HAP-1 (cell line): ENCODE measurements at regions not wholly inside any gene's neighbourhood (a gene's known extent, or its start where the extent isn't known, plus 50 kb on each side); places are given as distances from the start of the nearest gene placed in this dataset.

Experiments
- DNase-seq, 2 experiments: peaks; one replicate each; pipeline ENCODE4 v3.0.0-alpha.2; 2016 to 2020; ENCODE audit warnings: low spot score in 2 of 2
- H3K27me3 ChIP-seq: fragments of 250-450 bp; sonication (Bioruptor Pico); 2 replicates; pipeline ENCODE4 v1.5.1; 2020; ENCODE audit warnings: low read depth, mild to moderate bottlenecking, moderate library complexity
- H3K36me3 ChIP-seq: fragments of 250-450 bp; sonication (Bioruptor Pico); replicated peaks from 2 replicates; pipeline ENCODE4 v1.5.1; 2020; ENCODE audit warnings: mild to moderate bottlenecking
- H3K4me1 ChIP-seq: fragments of 250-450 bp; sonication (Bioruptor Pico); 2 replicates; pipeline ENCODE4 v1.5.1; 2020; ENCODE audit warnings: mild to moderate bottlenecking
- H3K4me3 ChIP-seq: fragments of 250-450 bp; sonication (Bioruptor Pico); 2 replicates; pipeline ENCODE4 v1.5.1; 2020; ENCODE audit warnings: mild to moderate bottlenecking, moderate library complexity
- H3K9me3 ChIP-seq: fragments of 250-450 bp; sonication (Bioruptor Pico); 2 replicates; pipeline ENCODE4 v1.5.1; 2020; ENCODE audit warnings: mild to moderate bottlenecking, moderate library complexity
- in situ Hi-C: fragments of 300-500 bp; cut with MboI; formaldehyde crosslinking; loops from 3 replicates; pipeline ENCODE4 v1.14.3; 2020; ENCODE audit warnings: low sequenced_read_pairs, inconsistent platforms, mixed read lengths

DNA sequence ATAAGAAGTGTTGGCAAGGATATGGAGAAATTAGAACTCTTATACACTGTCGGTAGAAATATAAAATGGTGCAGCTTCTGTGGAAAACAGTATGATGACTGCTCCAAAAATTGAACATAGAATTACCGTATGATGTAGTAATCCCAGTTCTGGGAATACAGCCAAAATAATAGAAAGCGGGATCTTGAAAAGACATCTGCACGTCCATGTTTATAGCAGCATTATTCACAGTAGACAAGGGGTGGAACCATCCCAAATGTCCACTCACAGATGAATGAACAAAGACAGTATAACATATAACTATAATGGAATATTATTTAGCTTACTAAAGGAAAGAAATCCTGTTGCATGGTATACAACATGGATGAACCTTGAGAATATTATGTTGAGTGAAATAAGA, 257.7 kb downstream of the TDRD15 start:
- H3K36me3 ChIP-seq: no peaks in the 10 kb centered on the region
- H3K9me3 ChIP-seq: no peaks in the 10 kb centered on the region
- H3K4me3 ChIP-seq: no peak overlapping the region
- no peaks in the 10 kb centered on the region for H3K27me3 ChIP-seq
- in situ Hi-C loops: no loop called here
- no peak for DNase-seq
- H3K4me1 ChIP-seq: no peaks in the 10 kb centered on the region

DNA sequence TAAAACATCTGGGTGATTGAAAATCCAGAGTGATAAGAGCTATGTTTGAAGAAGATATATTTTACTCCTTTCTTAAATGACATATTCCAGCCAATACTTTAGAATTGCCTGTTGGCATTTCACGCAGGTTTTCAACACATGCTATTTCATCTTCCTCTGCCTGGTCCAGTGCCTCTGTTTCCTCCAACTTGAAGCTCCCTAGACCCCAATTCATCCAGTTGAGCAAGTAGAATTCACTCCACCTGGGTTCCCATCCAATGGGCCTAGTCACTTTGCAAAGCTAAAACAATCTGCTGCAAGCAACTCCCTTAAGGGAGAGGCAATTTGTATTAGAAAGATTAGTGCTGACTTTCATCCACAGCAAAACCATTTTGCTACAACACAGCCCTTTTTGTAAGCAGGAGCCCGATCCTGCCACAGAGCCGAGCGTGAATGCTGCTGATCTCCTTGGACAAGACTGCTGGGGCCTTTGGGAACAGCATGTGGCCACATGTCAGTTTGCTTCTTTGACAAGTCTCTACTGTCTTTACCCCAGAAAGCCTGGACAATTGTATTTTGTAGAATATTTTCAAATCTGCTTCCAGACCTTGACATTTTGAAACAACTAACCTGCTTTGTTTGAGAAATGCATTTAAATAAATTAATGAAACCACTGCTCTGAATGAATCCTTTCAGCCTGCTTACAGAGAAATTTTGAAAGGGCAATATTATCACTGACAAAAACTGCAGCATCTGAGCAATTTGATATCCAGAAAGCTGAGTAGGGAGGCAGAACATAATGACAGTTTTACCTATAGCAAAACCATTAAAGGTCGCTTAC, 259.1 kb downstream of the TDRD15 start:
- Histone ChIP-seq H3K4me3 (no peak overlapping the region), H3K27me3 (no peaks in the 10 kb centered on the region), H3K9me3 (no peaks in the 10 kb centered on the region), H3K4me1 (no peaks in the 10 kb centered on the region), H3K36me3 (no peaks in the 10 kb centered on the region)
- in situ Hi-C loops: no loop called here
- no peak for DNase-seq

DNA sequence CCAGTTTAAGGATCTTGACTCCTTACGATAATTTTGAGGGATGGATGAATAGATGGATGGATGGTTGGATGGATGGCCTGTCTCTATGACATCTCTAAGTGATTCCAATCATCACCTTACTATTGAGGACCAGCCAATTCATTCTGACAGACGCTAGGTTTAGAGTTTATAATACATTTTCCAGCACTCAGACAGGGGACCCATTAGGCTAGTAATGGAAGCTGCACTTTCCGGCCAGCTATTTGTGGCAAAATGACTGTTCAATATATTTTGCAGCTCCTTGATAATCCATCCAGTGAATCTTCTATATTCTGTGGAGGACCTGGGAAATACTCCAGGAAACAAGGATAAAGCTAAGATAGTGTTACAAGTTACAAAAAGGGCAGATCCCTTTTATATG, 262.9 kb downstream of the TDRD15 start:
- H3K4me3 ChIP-seq: no peak overlapping the region
- DNase-seq: no peak
- no peaks in the 10 kb centered on the region for H3K9me3 ChIP-seq
- in situ Hi-C loops: no loop called here
- H3K36me3 ChIP-seq: no peaks in the 10 kb centered on the region
- no peaks in the 10 kb centered on the region for H3K4me1 ChIP-seq
- H3K27me3 ChIP-seq: peaks cover 12% of the 10 kb centered on the region; the same call in 1 of the 2 replicates

DNA sequence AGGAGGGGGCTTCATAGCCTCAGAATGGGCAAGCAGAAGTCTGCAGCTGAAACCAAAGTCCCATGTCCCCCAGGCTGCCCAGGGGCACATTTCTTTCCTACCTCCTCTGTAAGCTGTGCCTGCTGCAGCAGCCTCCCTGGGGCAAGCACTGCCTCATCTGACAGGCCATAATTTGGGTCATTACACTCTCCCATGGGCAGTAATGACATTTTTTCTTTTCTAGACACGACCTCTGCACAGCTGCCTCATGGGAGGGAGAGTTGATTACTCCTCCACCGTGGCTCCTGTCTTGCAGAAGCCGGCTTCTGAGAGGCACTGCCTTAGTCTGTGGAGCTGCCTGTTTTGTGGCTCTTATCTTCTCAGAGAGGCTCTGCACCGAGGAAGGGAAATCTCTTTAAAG, 268.9 kb downstream of the TDRD15 start:
- Histone ChIP-seq H3K36me3 (no peaks in the 10 kb centered on the region), H3K4me1 (no peaks in the 10 kb centered on the region), H3K4me3 (no peak overlapping the region), H3K27me3 (peaks cover 12% of the 10 kb centered on the region; the same call in 1 of the 2 replicates), H3K9me3 (no peaks in the 10 kb centered on the region)
- no peak for DNase-seq
- in situ Hi-C loops: no loop called here

DNA sequence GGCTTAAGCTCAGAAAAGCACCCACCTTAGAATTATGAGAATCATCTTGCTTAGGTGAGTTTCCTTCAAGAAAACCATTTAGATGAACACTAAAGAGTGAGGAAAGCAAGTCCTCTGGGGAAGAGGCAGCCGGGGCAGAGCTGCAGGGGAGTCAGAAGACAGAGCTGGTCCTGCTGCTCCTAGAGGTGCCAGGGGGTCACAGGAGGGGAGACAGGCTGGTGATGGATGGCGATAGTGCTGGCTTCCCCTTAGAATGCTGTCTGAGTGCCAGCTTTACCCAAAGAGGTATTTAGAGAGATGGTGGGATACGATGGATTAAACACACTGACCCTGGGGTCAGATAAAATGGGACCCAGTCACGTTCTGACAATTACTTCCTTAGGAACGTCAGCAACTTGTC, 269.4 kb downstream of the TDRD15 start:
- DNase-seq: no peak
- in situ Hi-C loops: no loop called here
- peaks cover 12% of the 10 kb centered on the region; the same call in 1 of the 2 replicates for H3K27me3 ChIP-seq
- H3K36me3 ChIP-seq: no peaks in the 10 kb centered on the region
- no peaks in the 10 kb centered on the region for H3K4me1 ChIP-seq
- H3K4me3 ChIP-seq: no peak overlapping the region
- no peaks in the 10 kb centered on the region for H3K9me3 ChIP-seq

GRCh38 chr2:21395366-21395765, 271.6 kb downstream of the TDRD15 start:
- no peak overlapping the region for H3K4me3 ChIP-seq
- in situ Hi-C loops: no loop called here
- DNase-seq: peak; percentile 5 to 19
- peaks cover 8% of the 10 kb centered on the region; the same call in 1 of the 2 replicates for H3K27me3 ChIP-seq
- H3K36me3 ChIP-seq: no peaks in the 10 kb centered on the region
- no peaks in the 10 kb centered on the region for H3K4me1 ChIP-seq
- no peaks in the 10 kb centered on the region for H3K9me3 ChIP-seq

GRCh38 chr2:21396252-21396651, 272.5 kb downstream of the TDRD15 start:
- DNase-seq: no peak
- H3K27me3 ChIP-seq: peaks cover under 1% of the 10 kb centered on the region; the same call in 1 of the 2 replicates
- H3K9me3 ChIP-seq: no peaks in the 10 kb centered on the region
- H3K4me1 ChIP-seq: no peaks in the 10 kb centered on the region
- no peaks in the 10 kb centered on the region for H3K36me3 ChIP-seq
- no peak overlapping the region for H3K4me3 ChIP-seq
- in situ Hi-C loops: no loop called here

DNA sequence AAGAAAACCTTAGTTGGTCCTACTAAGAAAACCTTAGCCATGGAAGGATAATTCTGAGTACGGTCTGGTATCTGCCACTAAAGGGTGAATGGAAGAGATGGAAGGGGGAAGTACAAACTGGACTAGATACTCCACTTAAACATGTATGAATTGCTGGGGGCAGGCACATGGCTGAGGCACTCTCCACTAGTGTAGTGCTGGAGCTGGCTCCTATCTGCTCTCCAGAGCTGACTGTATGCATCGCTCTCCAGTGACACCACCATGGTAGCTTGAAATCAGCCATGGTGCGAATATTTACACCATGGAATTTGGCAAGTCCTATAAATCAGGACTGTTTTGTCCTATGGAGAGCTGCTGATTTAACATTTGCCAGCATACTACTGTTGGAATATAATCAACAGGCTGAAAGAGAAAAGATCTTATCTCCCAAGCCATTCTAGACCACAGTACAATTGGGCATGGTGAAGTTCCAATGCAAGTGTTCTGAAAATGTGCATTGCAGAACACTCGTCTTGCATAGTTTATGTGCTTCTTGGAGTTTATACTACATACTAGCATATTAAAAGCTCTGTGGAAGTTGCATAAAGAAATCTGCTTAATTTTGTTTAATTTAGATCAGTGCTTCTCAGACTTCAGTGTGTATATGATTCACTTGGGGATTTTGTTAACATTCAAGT, 277.4 kb downstream of the TDRD15 start:
- H3K27me3 ChIP-seq: no peaks in the 10 kb centered on the region; the same call in none of the 2 replicates
- no peaks in the 10 kb centered on the region for H3K36me3 ChIP-seq
- DNase-seq: no peak
- H3K4me3 ChIP-seq: no peak overlapping the region
- in situ Hi-C loops: no loop called here
- H3K9me3 ChIP-seq: no peaks in the 10 kb centered on the region
- H3K4me1 ChIP-seq: no peaks in the 10 kb centered on the region

DNA sequence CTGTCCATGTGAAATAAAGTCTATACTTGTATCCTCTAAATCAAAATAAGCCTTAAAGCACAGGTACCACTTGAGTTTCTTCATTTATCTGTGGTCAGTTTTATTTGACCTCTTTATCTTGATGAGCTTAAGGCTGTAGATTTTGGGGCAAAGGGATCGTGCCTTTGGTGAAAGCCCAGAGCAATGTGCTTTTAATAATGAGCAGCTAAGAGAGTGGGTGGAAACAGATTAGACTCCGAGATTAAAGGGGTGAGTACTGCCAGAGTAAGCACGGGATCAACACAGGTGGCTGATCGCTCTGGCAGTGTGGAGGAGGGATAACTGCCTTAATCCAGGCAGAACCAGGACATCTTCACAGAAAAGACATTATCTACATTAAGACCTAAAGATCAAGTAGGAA, 280.4 kb downstream of the TDRD15 start:
- Histone ChIP-seq H3K4me3 (no peak overlapping the region), H3K9me3 (no peaks in the 10 kb centered on the region), H3K27me3 (no peaks in the 10 kb centered on the region; the same call in none of the 2 replicates), H3K4me1 (no peaks in the 10 kb centered on the region), H3K36me3 (no peaks in the 10 kb centered on the region)
- in situ Hi-C loops: no loop called here
- DNase-seq: no peak

GRCh38 chr2:21404827-21405625, 281.3 kb downstream of the TDRD15 start:
- no peaks in the 10 kb centered on the region for H3K9me3 ChIP-seq
- DNase-seq: no peak
- H3K36me3 ChIP-seq: no peaks in the 10 kb centered on the region
- no peaks in the 10 kb centered on the region for H3K4me1 ChIP-seq
- H3K27me3 ChIP-seq: no peaks in the 10 kb centered on the region; the same call in none of the 2 replicates
- no peak overlapping the region for H3K4me3 ChIP-seq
- in situ Hi-C loops: no loop called here

GRCh38 chr2:21406386-21406785, 282.6 kb downstream of the TDRD15 start:
- no peak overlapping the region for H3K4me3 ChIP-seq
- no peak for DNase-seq
- in situ Hi-C loops: no loop called here
- no peaks in the 10 kb centered on the region for H3K9me3 ChIP-seq
- no peaks in the 10 kb centered on the region for H3K4me1 ChIP-seq
- H3K27me3 ChIP-seq: no peaks in the 10 kb centered on the region; the same call in 1 of the 2 replicates
- no peaks in the 10 kb centered on the region for H3K36me3 ChIP-seq

DNA sequence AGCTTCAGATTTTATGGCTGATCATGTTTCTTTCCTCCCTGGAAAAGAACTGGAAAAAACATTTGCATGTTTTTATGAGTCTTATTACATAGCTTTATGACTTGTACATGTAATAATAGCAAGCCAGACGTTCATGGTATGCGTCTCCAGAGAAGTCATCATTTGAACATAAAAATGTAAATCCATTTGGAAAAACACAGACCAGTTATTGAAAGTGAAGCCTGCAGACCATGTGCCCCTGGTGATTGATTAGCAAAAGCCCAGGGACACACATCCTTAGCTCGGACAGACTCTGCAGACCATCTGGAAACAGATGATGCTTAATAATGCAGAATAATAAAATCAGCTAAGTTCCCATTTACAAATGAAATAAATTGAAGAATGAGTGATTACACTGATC, 283.1 kb downstream of the TDRD15 start:
- Histone ChIP-seq H3K27me3 (no peaks in the 10 kb centered on the region; the same call in 1 of the 2 replicates), H3K9me3 (no peaks in the 10 kb centered on the region), H3K36me3 (no peaks in the 10 kb centered on the region), H3K4me3 (no peak overlapping the region), H3K4me1 (no peaks in the 10 kb centered on the region)
- in situ Hi-C loops: no loop called here
- no peak for DNase-seq

DNA sequence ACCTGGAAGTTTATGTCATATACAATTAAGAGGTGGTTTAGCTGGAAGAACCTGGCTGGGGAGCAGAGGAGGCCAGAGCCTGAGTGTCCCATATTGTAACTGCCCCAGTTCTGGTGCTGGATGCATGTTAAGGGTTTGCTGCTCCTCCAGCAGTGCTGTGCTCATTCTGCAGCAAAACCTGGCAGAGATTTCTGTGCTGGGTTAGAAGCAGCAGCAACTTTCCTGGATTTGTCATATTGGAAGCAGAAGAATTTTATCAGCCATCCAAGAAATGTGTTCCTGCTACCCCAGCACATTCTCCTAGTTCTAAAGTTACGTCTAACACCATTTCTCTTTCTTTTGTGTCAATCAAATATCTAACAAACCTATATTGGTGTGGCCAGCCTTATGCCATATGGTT, 284.1 kb downstream of the TDRD15 start:
- no peak for DNase-seq
- in situ Hi-C loops: no loop called here
- no peak overlapping the region for H3K4me3 ChIP-seq

More for the DNA sequence above, 284.1 kb downstream of the TDRD15 start:
- Histone ChIP-seq H3K4me1 (no peaks in the 10 kb centered on the region), H3K36me3 (no peaks in the 10 kb centered on the region), H3K27me3 (no peaks in the 10 kb centered on the region; the same call in 1 of the 2 replicates), H3K9me3 (no peaks in the 10 kb centered on the region)
